ENCODE measurements at regions not wholly inside any gene's neighbourhood (a gene's known extent, or its start where the extent isn't known, plus 50 kb on each side); places are given as distances from the start of the nearest gene placed in this dataset.

DNA sequence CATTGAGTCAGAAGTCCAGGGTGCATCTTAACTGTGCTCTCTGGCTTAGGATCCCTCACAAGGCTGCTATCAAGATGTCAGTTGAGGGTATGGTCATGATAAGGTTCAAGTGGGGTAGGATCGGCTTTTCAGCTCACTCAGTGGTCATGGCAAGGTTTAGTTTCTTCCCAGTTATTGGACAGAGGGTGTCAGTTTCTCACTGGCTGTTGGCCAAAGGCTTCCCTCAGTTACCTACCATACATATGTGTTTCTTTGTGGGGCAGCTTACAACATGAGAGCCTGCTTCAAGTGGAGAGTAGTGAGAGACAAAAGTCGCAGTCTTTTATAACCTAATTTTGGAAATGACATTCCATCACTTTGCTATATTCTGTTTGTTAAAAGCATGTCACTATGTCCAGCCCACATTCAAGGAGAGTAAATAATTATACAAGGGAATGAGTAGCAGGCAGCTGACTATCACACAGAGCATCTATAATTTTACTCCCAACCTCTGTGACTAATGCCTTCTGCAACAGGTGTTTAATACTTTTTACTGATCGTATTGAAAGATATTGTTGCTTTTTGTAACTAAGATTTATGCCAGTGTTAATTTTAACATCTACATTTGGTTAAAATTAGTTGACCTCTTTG lies 572.8 kb upstream of the FBXO33 start:
- H3K27ac ChIP-seq: no peak overlapping the region
- TF ChIP-seq, protein P1, sequence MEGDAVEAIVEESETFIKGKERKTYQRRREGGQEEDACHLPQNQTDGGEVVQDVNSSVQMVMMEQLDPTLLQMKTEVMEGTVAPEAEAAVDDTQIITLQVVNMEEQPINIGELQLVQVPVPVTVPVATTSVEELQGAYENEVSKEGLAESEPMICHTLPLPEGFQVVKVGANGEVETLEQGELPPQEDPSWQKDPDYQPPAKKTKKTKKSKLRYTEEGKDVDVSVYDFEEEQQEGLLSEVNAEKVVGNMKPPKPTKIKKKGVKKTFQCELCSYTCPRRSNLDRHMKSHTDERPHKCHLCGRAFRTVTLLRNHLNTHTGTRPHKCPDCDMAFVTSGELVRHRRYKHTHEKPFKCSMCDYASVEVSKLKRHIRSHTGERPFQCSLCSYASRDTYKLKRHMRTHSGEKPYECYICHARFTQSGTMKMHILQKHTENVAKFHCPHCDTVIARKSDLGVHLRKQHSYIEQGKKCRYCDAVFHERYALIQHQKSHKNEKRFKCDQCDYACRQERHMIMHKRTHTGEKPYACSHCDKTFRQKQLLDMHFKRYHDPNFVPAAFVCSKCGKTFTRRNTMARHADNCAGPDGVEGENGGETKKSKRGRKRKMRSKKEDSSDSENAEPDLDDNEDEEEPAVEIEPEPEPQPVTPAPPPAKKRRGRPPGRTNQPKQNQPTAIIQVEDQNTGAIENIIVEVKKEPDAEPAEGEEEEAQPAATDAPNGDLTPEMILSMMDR (conservative IDR thresholded peaks at IDR 0.05): no peak

DNA sequence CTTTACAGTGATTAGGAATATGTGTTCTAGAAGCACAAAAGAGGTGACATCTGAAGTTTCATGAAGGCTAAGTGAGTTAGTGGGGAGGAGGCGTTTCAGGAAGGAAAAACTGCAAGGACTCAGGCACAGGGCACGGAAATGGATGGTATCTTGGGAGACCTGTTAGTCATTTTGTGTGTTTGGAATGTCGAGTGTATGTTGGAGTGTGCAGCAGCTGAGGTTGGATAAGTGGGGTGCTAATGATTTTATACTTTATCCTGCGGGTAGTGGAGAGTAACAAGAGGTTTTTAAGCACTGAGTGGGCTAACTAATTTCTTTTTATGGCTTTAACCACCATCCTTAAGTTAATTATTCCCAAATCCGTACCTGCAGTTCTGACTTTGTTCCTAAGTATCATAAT lies 571.5 kb upstream of the FBXO33 start:
- TF ChIP-seq, protein P1 (conservative IDR thresholded peaks at IDR 0.05): no peak
- no peak overlapping the region for H3K27ac ChIP-seq

DNA sequence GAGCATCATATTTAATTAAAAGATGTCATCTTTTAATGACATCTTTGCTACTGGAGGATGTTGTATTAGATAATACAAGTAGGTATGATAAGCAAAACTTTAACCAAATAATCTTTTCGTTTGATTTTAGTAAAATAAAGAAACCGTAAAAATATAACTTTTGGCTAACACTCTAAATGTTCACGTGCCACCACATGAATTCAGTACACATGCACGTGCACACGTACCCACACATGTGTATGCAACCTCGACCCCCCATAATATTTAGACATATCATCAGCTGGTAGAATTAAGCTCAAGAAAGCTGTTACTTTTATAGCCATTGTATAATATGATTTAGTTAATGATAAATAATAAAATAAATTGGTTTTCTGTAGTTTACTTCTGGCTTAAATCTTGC lies 566.6 kb upstream of the FBXO33 start:
- TF ChIP-seq, protein P1 (conservative IDR thresholded peaks at IDR 0.05): no peak
- no peak overlapping the region for H3K27ac ChIP-seq

DNA sequence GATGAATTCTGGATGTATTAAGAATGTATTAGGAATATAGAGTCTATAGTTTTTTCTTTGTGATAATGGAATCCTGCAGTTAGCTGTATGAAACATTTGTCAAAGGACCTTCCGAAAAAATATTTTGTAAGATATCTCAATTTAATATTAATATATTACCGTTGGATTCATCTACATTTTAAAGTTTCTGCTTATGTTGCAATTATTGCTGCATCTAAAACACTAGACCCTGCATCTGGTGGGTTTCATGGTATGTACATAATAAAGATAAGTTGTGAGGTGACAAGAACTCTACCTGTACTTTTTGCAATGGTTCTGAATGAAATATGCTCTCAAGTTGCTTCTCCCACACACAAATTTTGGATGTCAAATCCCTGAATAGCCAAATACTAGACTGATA lies 565.9 kb upstream of the FBXO33 start:
- no peak overlapping the region for H3K27ac ChIP-seq
- TF ChIP-seq, protein P1 (conservative IDR thresholded peaks at IDR 0.05): no peak

DNA sequence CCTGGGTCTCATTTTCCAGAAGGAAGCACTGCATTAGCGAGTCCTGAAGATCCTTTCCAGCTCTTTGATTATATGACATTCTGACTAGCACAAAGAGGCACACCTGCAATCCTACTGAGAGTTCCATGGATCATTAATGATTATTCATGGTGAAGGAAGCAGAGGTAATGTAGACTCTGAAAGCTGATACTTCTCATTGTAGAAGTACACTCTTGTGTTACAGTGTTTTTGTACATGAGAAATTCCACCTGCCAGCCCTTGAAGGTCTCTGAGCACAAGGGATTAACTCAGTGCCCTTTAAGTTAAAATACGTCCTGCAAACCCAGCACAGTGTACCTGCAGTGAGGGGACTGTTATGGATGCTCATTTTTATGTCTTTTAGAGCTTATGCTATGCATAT lies 558.8 kb upstream of the FBXO33 start:
- no peak overlapping the region for H3K27ac ChIP-seq
- TF ChIP-seq, protein P1 (conservative IDR thresholded peaks at IDR 0.05): no peak

DNA sequence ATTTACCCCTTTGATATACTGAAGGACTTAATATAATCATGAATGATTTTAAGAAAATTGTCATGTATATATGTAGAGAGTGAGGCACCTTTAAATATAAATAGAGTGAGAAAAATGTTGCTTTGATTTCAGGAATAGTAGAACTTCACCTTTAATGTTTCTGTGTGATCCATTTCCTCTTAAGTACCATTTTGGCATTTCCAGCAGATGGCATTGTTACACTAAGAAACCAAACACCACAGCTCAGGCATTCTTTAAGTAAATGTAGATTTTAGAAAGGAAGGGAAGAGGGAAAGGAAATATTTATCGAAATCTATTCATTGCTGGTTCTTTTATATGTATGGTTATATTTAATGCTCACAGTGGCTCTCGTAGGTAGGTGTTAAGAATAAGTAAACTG lies 556.7 kb upstream of the FBXO33 start:
- H3K27ac ChIP-seq: no peak overlapping the region
- TF ChIP-seq, protein P1 (conservative IDR thresholded peaks at IDR 0.05): peak; percentile 76

DNA sequence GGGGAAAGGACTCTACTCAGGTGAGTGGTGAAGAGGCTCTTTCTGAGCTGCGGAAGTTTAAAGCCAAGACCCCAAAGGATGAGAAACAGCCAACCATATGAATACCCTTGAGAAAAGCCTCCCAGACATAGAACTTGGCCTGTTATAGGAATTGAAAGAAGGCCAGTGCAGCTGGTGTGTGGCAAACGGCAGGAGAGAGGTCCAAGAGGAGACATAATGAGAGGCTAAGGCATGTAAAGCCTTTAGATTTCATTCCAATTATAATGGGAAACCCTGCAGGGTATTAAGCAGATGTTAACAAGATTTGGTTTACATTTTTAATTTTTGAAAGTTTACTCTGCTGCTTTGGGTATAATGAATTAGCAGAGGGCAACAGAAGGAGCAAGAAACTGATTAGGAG lies 552.1 kb upstream of the FBXO33 start:
- H3K27ac ChIP-seq: no peak overlapping the region
- TF ChIP-seq, protein P1 (conservative IDR thresholded peaks at IDR 0.05): no peak

Measured in VCaP (cell line).